ENCODE measurements at regions not wholly inside any gene's neighbourhood (a gene's known extent, or its start where the extent isn't known, plus 50 kb on each side); places are given as distances from the start of the nearest gene placed in this dataset.

- TF ChIP-seq CTCF (IDR thresholded peaks at IDR 0.05; ENCODE audit: low read depth, low read length) = no peak
- TF ChIP-seq EZH2phosphoT487 (IDR thresholded peaks at IDR 0.05; ENCODE audit: low read depth) = no peak
Observed at GRCh38 chr6:150767161-150767560, 98.3 kb upstream of the MTHFD1L start.
